Hematopoietic multipotent progenitor cell treated with erythropoietin and hydrocortisone succinate and interleukin-3 and kit ligand, for 17 days (in vitro differentiated cells): ENCODE measurements at regions not wholly inside any gene's neighbourhood (a gene's known extent, or its start where the extent isn't known, plus 50 kb on each side); places are given as distances from the start of the nearest gene placed in this dataset.

Source experiments
- DNase-seq: peaks from one replicate; pipeline ENCODE4 v3.0.0-alpha.2; 2015; ENCODE audit warnings: low spot score

DNA sequence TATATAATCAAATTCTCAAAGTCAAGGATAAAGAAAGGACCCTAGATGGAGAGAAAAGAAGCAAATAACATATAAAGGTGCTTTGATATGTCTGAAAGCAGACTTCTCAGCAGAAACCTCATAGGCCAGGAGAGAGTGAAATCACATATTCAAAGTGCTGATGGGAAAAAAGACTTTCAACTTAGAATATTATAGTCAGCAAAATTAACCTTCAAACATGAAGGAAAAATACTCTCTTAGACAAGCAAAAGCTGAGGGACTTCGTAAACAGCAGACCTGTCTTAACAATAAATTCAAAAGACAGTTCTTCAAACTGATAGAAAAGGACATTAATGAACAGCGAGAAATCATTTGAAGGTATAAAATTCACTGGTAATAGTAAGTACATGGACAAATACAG, 107.2 kb upstream of the KCNH7 start:
- DNase-seq, result no peak

DNA sequence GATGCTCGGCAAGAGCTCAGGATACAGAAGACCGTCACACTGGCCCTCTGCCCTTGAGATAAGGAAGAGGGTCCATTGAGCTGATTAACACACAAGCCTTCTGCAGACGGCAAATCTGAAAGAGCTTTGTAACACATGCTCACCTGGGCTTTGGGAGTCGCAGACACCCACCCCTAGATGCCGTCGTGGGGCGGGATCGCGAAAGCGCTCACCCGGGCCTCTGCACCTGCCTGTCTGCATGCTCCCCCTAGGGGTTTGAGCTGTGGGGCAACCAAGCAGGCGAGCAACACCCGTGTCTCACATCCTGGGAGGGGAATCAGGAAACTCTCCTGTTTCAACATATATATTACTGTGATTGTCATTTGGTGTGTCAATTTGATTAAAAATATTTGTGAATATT, 99.8 kb upstream of the KCNH7 start:
- DNase-seq, result no peak

- no peak for DNase-seq
Measured at GRCh38 chr2:162934191-162934590, 95.6 kb upstream of the KCNH7 start.

GRCh38 chr2:162932416-162932815, 93.8 kb upstream of the KCNH7 start:
- DNase-seq, result no peak

- DNase-seq, result no peak
Measured at GRCh38 chr2:162929571-162929970, 91.0 kb upstream of the KCNH7 start.

DNA sequence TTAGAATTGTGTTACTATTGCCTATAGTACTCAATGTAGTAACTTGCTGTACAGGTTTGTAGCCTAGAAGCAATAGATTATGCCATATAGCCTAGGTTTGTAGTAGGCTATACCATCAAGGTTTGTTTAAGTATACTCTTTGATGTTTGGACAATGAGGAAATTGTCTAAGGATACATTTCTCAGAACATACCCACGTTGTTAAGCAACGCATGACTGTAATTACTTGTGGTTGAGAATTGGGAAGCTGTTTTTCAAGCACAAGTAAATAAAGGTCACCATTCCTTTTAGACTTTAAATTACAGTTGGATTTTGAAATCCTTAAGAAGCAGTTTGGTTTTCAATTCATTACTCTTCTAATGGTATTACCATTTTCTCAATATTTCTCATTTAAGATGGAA, 89.8 kb upstream of the KCNH7 start:
- DNase-seq, result no peak

DNA sequence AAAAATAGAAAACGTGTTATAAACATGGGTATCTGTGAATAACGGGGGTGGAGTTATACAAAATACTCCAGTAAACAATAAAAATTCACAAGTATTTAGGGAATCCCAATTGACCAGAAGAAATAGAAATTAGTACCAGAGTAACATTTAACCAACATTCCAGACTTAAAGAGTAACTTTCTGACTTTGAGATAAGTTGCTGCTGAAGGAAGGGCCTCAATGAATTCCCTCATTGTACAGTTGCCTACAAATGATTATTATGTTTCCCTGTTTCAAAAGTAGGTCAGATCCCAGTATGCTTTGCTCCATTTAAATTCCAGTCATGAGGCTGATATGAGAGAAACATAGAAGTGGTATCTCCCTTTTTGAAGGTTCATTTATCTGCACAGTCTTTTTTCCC, 88.3 kb upstream of the KCNH7 start:
- DNase-seq, result no peak

- DNase-seq, result no peak
Measured at GRCh38 chr2:162926501-162926900, 87.9 kb upstream of the KCNH7 start.

- no peak for DNase-seq
Measured at GRCh38 chr2:162925595-162925994, 87.0 kb upstream of the KCNH7 start.

- DNase-seq, result no peak
Measured at GRCh38 chr2:162919111-162919510, 80.5 kb upstream of the KCNH7 start.

GRCh38 chr2:162917626-162918025, 79.1 kb upstream of the KCNH7 start:
- no peak for DNase-seq

DNA sequence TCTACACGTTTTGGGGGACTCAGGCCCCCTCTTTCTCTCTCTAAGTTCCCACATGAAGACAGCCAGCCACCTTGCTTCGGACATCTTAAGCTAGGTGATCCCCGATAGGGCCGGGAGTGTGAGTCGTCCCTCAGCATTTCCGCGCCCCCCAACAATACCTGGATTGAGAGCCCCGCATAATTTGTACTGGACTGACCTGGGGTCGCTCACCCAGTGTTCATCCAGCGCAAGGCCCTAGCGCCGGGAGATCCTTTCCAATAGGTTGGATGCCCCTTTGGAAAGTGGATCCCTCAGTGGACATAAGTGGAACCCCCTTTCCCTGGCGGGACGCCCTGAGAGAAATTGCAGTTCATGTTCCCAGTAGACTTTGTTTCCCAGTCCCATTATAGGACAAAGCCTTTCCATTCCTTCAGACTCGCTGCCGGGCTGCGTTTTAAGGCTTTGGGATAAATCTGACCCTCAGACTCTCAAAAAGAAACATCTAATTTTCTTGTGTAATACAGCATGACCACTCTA, 77.8 kb upstream of the KCNH7 start:
- DNase-seq, result no peak

DNA sequence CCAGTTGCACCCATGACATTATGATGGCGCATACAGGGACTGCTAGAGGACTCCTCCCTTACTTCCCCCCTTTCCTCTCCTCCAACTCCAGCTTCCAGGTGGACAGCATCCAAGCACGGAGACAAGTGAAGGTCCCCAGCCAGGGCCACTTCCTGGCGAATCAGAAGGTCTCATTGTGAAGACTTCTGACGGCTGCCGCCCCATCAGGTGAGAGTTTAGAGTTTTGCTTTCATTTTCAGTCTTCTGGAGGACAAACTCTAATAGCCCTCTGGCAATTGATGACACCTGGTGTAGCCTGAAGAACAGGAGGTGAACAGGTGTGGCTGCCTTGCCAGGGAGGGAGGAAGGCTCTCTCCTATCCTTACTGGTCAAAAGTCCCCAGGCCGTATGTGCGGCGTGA, 77.3 kb upstream of the KCNH7 start:
- DNase-seq, result no peak

DNA sequence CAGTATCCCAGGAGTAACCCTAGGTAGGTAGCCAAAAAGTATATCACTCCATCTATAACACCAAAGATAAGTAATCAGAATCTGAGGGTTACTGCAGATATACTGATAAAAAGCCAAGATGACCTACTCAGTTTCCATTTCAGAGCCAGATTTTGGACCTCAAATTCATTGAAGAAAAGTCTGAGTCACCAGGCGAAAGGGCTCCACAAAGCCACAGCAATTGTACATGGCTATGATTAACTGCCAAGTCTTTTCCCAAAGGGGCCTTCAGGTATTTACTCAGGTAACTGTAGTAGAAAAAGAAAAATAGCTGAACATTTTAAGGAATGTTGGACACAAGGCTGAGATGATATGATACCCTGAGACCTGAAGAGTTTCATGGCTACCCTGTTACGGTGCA, 75.6 kb upstream of the KCNH7 start:
- no peak for DNase-seq

DNA sequence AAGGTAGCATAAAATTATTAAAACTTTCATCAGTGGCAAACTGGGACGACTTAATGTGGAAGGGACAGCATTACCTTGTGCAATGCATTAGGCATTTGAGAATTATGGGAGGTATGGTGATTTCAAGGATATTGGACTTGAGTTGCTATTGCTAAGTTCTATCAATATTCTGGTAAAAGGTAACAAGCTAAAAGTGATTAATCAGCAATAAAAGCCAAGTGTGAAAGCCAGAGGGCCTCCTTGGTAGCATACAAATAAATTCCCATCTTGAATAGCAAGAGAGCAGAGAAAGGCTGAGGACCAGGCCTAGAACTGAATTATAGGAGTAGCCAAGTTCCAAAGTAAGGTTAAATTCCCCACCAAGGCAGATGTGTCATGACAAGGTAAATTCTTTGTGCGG, 74.2 kb upstream of the KCNH7 start:
- DNase-seq, result no peak

- no peak for DNase-seq
Measured at GRCh38 chr2:162908567-162908966, 70.0 kb upstream of the KCNH7 start.

DNA sequence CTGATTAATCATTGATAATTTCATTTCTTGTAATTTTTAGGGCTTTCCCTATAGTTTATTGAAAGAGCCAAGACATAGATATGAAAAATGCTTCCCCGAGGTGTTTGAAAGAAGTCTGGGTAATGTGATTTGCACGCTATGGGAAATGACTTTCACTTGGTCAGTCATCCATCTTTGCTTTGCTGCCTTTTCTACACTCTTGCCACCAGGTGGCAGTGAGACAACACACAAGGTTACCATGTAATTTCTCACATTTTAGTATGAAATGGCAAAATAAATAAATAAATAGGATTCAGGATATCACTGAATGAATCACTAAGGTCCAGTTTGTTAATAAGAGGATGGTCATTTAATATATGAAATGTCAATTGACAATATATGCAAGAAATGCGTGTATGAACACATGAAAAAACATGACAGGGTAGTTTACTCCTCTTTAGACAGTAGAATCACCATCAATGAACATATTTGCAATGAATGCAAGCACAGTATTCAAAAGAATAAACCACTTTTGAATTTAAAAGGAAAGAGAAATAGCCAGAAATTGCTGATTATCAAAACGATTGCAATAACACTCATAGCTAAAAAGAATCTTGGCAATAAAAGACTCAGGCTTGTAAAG, 52.2 kb upstream of the KCNH7 start:
- DNase-seq, result peak; percentile 25

DNA sequence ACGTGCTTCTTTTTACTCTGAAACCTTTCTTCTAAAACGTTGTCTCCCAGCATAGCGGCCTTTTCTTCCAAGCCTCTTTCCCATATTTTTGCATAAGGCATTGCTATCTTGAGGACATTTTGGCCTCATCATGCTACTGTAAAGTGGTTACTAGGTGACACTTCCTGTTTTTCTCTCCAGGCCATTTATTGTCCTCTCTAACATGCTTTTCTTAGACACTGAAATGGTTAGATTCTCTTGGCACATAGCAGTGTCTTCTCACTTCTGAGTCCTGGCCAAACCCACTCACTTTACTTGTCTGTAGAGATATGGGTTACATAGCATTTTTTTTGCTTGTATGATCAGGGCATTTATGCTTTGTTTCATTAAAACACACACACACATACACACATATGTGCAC, 50.1 kb upstream of the KCNH7 start:
- DNase-seq, result peak; percentile 8
